ENCODE measurements at regions not wholly inside any gene's neighbourhood (a gene's known extent, or its start where the extent isn't known, plus 50 kb on each side); places are given as distances from the start of the nearest gene placed in this dataset.
A peak's percentile ranks its signal among the peaks of the same experiment; 100 is the strongest.

- TF ChIP-seq, protein P1, sequence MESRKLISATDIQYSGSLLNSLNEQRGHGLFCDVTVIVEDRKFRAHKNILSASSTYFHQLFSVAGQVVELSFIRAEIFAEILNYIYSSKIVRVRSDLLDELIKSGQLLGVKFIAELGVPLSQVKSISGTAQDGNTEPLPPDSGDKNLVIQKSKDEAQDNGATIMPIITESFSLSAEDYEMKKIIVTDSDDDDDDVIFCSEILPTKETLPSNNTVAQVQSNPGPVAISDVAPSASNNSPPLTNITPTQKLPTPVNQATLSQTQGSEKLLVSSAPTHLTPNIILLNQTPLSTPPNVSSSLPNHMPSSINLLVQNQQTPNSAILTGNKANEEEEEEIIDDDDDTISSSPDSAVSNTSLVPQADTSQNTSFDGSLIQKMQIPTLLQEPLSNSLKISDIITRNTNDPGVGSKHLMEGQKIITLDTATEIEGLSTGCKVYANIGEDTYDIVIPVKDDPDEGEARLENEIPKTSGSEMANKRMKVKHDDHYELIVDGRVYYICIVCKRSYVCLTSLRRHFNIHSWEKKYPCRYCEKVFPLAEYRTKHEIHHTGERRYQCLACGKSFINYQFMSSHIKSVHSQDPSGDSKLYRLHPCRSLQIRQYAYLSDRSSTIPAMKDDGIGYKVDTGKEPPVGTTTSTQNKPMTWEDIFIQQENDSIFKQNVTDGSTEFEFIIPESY (IDR thresholded peaks at IDR 0.05; ENCODE audit: extremely low read depth, insufficient replicate concordance, low read length), result no peak
- TF ChIP-seq ZFX (IDR thresholded peaks at IDR 0.05) (no peak), JUND (IDR thresholded peaks at IDR 0.05) (no peak), SP1 (IDR thresholded peaks at IDR 0.05; ENCODE audit: low read depth) (no peak), CBX3 (IDR thresholded peaks at IDR 0.05; ENCODE audit: low read depth) (no peak), RAD21 (IDR thresholded peaks at IDR 0.05; ENCODE audit: low read depth) (no peak)
These were observed 181.1 kb downstream of the MID1IP1 start (continued) for GRCh38 chrX:38982370-38982769.

- Histone ChIP-seq H3K9me2 (ENCODE audit: insufficient read depth) (no peaks in the 10 kb centered on the region), H2AFZ (ENCODE audit: low read depth, low read length, poor library complexity, severe bottlenecking) (no peak overlapping the region), H3K9ac (ENCODE audit: low read length) (no peak overlapping the region), H3K4me3 (replicated peaks in 1 of 2; ENCODE audit: low read depth in 1 of 2, low read length in 2 of 2) (no peak overlapping the region), H3K36me3 (ENCODE audit: control insufficient read depth in 1 of 2, insufficient read depth in 2 of 2, low read length in 2 of 2) (no peaks in the 10 kb centered on the region), H3K27ac (ENCODE audit: low read depth, low read length) (no peak overlapping the region), H3K4me2 (ENCODE audit: low read length) (no peak overlapping the region), H3K9me3 (ENCODE audit: control insufficient read depth in 1 of 2, insufficient read depth in 1 of 2, low read depth in 1 of 2, low read length in 2 of 2) (no peaks in the 10 kb centered on the region), H4K20me1 (ENCODE audit: insufficient read depth) (no peaks in the 10 kb centered on the region), H3K4me1 (ENCODE audit: control insufficient read depth in 1 of 2, insufficient read depth in 2 of 2, low read length in 2 of 2) (no peaks in the 10 kb centered on the region), H3K27me3 (ENCODE audit: insufficient read depth, low read length) (no peaks in the 10 kb centered on the region), H3K79me2 (ENCODE audit: insufficient read depth, low read length) (no peaks in the 10 kb centered on the region)
- intact Hi-C loops (cut with micrococcal nuclease), result no loop called here
- ChIA-PET RAD21 (ENCODE audit: low non-redundant PET in 1 of 2, low total read pairs in 2 of 2, uncharacterized antibody in 2 of 2, unreplicated experiment in 2 of 2) (no interaction called here), CTCF (no interaction called here), POLR2A (no interaction called here)
- no TSS peak for BruUV-seq (replicated peaks)
- no peak for DNase-seq (ENCODE audit: low read depth, low spot score)
- no peak for ATAC-seq
- TF ChIP-seq FOSL1 (IDR thresholded peaks at IDR 0.05; ENCODE audit: low read depth), result no peak
These were observed 181.6 kb downstream of the MID1IP1 start for GRCh38 chrX:38982843-38983242.

- no peak overlapping the region for H3K27ac ChIP-seq (ENCODE audit: low read depth, low read length)
- H3K4me3 ChIP-seq (replicated peaks in 1 of 2; ENCODE audit: low read depth in 1 of 2, low read length in 2 of 2), result no peak overlapping the region
- H3K27me3 ChIP-seq (ENCODE audit: insufficient read depth, low read length), result no peaks in the 10 kb centered on the region
- CTCF ChIA-PET, result no interaction called here
- RAD21 ChIA-PET (ENCODE audit: low non-redundant PET in 1 of 2, low total read pairs in 2 of 2, uncharacterized antibody in 2 of 2, unreplicated experiment in 2 of 2), result no interaction called here
- H3K36me3 ChIP-seq (ENCODE audit: control insufficient read depth in 1 of 2, insufficient read depth in 2 of 2, low read length in 2 of 2), result no peaks in the 10 kb centered on the region
- H3K4me1 ChIP-seq (ENCODE audit: control insufficient read depth in 1 of 2, insufficient read depth in 2 of 2, low read length in 2 of 2), result no peaks in the 10 kb centered on the region
- peak; percentile 71 for ATAC-seq
- no peak overlapping the region for H3K9ac ChIP-seq (ENCODE audit: low read length)
- H3K9me3 ChIP-seq (ENCODE audit: control insufficient read depth in 1 of 2, insufficient read depth in 1 of 2, low read depth in 1 of 2, low read length in 2 of 2), result no peaks in the 10 kb centered on the region
- no peaks in the 10 kb centered on the region for H4K20me1 ChIP-seq (ENCODE audit: insufficient read depth)
- intact Hi-C loops (cut with micrococcal nuclease), result loop anchor here (5.0 kb wide), 1 partner anchor 218 kb away; no protein-coding TSS in a partner anchor
- no peaks in the 10 kb centered on the region for H3K79me2 ChIP-seq (ENCODE audit: insufficient read depth, low read length)
- no peak overlapping the region for H2AFZ ChIP-seq (ENCODE audit: low read depth, low read length, poor library complexity, severe bottlenecking)
- TF ChIP-seq CTCF (IDR thresholded peaks at IDR 0.05 in 2 of 3, conservative IDR thresholded peaks at IDR 0.05 in 1 of 3; ENCODE audit: borderline replicate concordance in 1 of 3, insufficient read depth in 1 of 3, low read depth in 2 of 3, low read length in 2 of 3), result peak in 2 of 3 experiments; percentile 26 to 49; a peak in 4 of 6 replicates
- peak; percentile 51 for TF ChIP-seq RAD21 (IDR thresholded peaks at IDR 0.05; ENCODE audit: low read depth)
- no peak for TF ChIP-seq TCF7L2 (IDR thresholded peaks at IDR 0.05; ENCODE audit: borderline replicate concordance, extremely low read depth, insufficient read depth, insufficient read length)
- no peak for TF ChIP-seq CBX3 (IDR thresholded peaks at IDR 0.05; ENCODE audit: low read depth)
- no peak for TF ChIP-seq SIN3A (IDR thresholded peaks at IDR 0.05; ENCODE audit: low read depth)
- no peaks in the 10 kb centered on the region for H3K9me2 ChIP-seq (ENCODE audit: insufficient read depth)
- no peak for DNase-seq (ENCODE audit: low read depth, low spot score)
- POLR2A ChIA-PET, result no interaction called here
- H3K4me2 ChIP-seq (ENCODE audit: low read length), result no peak overlapping the region
- no TSS peak for BruUV-seq (replicated peaks)
These were observed 184.1 kb downstream of the MID1IP1 start for GRCh38 chrX:38985375-38985774.

Data from HCT116 (cell line).